GM12865 (cell line): ENCODE measurements at regions not wholly inside any gene's neighbourhood (a gene's known extent, or its start where the extent isn't known, plus 50 kb on each side); places are given as distances from the start of the nearest gene placed in this dataset.
"Not testable (repeated sequence)": the region's sequence is repeated elsewhere in the genome, so short reads cannot be mapped to it uniquely, and the experiment has no call there.

Experiments
- DNase-seq: peaks from one replicate; pipeline ENCODE4 v3.0.0; 2010; ENCODE audit warnings: low read depth
- H3K4me3 ChIP-seq: 2 replicates; pipeline ENCODE4 v1.5.1; 2011; ENCODE audit warnings: mild to moderate bottlenecking, low read depth, low read length, control low read depth
- TF ChIP-seq, protein P1 (sequence below): IDR thresholded peaks from 2 replicates; pipeline ENCODE4 v1.5.1; 2011; ENCODE audit warnings: low read length, control low read depth, low read depth, inconsistent platforms; ENCODE audit not compliant: insufficient read depth; ENCODE audit errors: missing control alignments

DNA sequence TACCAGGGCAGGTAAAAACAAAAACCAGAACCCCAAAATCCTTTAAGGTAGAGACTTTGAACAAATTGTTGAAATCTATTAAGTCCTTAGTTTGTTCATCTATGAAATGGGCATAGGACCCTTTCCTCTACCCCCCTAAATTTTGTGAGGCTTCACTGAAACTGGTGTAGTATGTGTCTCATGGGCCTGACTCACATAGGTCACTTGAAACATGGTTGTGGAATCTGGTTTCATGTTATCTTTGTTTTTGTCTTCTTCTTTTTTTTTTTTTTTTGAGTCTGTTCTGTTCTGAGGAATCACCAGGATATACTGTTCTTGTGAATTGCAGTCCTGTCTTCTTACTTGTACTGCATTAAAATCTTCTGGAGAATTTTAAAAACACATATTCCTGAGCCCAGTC is 202.2 kb downstream of the KTN1 start:
- H3K4me3 ChIP-seq, result no peak overlapping the region
- no peak for DNase-seq
- TF ChIP-seq, protein P1, sequence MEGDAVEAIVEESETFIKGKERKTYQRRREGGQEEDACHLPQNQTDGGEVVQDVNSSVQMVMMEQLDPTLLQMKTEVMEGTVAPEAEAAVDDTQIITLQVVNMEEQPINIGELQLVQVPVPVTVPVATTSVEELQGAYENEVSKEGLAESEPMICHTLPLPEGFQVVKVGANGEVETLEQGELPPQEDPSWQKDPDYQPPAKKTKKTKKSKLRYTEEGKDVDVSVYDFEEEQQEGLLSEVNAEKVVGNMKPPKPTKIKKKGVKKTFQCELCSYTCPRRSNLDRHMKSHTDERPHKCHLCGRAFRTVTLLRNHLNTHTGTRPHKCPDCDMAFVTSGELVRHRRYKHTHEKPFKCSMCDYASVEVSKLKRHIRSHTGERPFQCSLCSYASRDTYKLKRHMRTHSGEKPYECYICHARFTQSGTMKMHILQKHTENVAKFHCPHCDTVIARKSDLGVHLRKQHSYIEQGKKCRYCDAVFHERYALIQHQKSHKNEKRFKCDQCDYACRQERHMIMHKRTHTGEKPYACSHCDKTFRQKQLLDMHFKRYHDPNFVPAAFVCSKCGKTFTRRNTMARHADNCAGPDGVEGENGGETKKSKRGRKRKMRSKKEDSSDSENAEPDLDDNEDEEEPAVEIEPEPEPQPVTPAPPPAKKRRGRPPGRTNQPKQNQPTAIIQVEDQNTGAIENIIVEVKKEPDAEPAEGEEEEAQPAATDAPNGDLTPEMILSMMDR, result no peak

DNA sequence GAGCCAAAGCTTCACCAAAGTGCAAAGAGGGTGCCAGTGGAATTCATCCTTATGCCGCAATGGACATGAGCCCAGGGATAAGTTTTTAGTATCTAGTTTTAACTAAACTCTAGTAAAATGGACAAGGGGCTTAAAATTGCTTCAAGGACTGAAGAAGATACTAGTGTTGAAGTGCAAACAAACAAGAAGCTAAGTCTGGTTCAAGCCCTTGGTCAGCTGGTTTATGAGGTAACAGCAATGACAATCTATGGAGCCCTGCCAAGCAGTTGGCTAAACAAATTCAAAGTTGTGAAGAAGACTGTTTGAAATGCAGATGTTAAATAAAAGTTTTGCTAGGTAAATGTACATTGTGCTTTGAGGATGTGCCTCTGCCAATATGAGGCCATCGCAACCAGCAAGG is 209.4 kb downstream of the KTN1 start:
- H3K4me3 ChIP-seq, result no peak overlapping the region
- DNase-seq, result no peak
- TF ChIP-seq, protein P1, result no peak

DNA sequence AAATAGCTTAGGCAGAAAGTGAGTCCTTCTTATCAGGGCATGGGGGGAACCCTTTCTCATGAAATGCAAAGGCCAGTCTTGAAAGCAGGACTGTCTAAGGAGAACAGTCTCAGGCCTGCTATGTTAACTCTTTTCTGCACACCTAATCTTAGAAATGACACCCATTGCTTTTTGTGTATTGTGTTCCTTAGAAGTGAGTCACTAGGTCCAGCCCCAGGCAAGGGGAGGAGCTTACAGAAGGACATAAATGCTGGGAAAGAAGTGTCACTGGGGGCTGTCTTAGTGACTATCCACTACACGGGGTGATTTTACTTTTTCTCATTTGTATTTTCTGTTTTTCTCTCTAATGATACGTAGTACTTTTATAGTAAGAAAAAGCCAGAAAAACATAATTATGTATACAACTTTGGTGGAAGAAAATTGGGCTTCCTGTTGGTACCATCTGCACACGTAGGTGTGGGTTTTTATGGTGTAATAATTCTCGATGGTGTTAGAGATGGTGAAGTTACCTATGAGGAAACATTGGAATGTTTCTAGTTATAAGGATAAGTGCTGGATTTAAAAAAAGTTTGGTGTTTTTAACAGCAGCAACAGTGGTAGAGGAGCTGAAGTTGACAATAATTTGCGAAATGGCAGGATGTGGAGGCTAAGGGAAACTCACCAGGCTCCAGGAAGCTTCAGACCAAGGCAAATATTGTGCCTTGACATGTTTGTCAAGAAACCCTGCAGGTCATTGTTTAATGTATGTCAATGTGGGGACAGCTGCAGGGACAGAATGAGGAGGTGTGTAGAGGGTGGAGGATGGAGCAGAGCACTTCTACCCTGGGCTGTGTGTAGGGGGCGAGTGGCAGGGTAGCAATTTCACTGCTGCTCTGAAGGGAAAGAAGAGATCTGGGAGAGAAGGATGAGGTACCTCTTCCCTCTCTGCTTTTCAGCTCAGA is 214.9 kb downstream of the KTN1 start:
- DNase-seq, result no peak
- no peak overlapping the region for H3K4me3 ChIP-seq
- TF ChIP-seq, protein P1, result no peak

DNA sequence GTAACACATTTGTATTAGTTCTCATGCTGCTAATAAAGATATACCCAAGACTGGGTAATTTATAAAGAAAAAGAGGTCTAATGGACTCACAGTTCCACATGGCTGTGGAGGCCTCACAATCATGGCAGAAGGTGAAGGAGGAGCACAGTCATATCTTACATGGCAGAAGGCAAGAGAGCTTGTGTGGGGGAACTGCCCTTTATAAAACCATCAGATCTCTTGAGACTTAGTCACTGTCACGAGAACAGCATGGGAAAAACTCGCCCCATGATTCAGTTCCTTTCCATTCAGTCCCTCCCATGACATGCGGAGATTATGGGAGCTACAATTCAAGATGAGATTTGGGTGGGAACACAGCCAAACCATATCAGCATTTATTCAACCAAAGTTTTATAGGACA is 216.5 kb downstream of the KTN1 start:
- DNase-seq, H3K4me3 ChIP-seq: not testable (repeated sequence)

DNA sequence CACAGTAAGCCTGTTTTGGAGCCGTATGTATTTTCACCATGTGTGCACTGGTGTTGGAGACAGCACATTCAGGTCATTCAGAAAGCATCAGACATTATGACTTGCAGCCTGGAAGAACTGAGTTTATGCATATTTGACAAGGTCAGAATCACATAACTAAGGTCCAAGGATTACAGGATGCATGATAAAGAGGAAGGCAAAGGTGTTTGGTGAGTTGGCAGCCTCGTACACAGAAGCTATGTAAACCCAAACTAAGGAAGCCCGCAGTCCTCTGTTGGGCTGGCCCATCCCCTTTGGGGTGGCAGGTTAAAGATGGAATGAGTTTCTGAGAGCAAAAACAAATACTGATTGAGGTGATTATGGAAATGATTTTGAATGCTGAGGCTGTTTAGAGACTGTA is 218.4 kb downstream of the KTN1 start:
- TF ChIP-seq, protein P1, result no peak
- no peak overlapping the region for H3K4me3 ChIP-seq

DNA sequence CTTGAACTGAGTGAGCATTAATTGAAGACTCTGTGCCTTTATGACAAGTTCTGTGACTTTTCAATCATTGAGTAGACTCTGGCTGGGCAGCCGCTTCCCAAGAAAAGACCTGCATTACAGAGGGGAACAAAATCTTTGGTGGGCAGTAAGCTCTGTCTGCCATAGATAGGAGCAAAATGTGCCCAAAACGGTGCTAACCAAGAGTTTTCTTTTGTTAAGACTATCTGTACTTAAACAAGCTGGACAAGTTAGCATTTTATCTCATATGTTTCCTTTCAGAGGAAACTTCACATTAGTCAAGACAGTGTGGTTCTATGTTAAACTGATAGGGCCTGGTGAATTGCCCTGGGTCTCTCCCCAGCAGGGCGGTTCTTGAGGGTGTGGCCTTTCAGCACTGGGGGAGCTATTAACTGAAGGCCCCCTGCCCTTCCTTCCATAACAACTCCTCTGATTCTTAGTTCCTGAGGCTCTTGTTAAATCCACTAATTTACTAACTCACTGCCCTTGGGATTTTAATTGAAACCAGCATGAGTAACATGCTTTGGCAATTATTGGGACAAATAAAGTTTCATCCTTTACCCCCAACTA is 219.6 kb downstream of the KTN1 start:
- DNase-seq, result no peak
- no peak overlapping the region for H3K4me3 ChIP-seq
- TF ChIP-seq, protein P1, result no peak

More for the DNA sequence above, 218.4 kb downstream of the KTN1 start:
- no peak for DNase-seq

DNA sequence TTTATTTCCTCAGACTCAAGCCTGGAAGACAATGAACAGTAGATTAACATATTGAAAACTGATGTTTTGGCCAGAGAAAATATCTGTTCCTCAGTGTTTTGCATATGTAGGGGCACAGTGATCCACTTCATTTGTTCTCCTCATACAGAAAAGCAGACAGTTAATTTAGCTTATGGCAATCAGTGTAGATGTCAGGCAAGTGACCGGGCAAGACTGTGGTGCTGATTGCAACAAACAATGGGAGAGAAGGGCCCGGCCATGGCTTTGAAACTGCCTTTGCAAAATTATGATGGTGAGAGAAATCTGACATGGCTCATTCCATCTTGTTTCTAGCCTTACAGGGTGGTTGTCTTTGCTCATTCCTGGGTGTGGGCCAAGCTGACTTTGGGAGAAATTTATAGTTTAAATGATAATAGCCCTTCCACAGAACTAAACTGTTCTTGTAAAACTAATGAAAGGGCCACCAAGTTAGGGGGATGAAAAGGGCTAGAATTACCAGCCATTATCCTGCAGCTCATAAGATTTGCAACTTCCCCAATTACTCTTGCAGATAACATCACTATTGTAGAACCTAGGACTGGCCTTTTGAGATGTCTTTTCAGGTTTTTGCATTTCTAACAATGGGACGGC is 220.3 kb downstream of the KTN1 start:
- TF ChIP-seq, protein P1, result no peak
- DNase-seq, result no peak
- H3K4me3 ChIP-seq, result no peak overlapping the region
